ENCODE measurements at regions not wholly inside any gene's neighbourhood (a gene's known extent, or its start where the extent isn't known, plus 50 kb on each side); places are given as distances from the start of the nearest gene placed in this dataset.
A peak's percentile ranks its signal among the peaks of the same experiment; 100 is the strongest.

DNA sequence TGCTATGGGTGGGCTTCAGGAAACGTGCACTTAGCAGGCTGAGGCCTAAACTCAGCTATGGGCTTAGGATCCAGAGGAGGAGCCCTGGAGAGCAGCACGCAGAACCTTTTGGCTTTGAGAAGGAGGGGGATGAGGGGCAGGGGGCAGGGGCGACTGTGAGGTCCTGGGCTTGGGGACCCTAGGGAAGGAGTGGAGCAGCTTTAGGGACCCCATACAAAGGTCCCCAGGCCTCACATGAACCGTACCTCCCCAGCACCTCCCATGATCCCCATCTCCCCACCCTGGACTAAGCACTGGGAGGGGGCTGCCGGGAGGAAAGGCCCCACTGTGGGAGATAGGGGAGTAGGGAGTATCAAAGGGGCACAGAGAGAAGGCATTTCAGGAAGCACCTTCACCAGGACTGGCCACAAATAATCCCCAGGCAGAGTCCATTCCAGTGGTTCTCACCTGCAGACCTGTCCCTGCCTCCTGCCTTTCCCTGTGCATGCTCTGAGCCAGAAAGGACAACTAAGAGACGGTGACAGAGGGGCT, 62.0 kb upstream of the KLF13 start:
- DNase-seq: no peak

DNA sequence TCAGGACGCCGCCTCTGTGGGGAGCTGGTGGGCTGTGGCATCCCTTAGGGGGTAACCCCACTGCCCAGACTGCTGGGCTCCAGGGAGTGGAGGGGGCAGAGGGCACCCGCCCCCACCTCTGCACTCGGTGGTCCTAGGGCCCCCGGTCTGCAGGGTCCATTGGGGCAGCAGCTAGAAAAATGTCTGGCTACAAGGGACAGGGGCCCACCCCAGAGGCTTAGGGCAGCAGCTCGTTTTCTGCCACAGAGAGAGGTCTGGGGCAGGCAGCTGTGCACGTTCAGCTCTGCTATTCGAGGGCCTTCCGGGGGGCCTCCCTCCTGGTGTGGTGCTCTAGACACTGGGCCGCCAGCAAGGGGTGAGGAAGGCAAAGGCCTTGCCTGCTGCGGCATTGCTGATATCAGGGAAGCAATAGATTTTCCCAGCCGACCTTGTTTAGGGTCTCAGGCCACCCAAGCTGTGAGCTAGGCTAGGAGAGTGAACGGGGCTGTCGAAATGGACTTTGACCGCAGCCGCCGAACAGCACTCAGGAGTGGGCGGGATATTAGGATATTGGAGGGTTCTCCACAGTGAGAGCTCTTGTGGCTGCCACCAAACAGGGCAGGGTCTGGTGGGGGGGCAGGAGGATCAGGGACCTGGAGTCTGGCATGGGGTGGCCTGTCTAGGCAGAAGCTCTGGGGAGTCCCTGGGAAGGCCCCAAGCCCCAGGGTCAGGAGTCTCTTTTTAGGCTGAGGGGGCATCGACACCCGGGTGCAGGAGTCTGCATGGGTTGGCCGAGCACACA, 61.4 kb upstream of the KLF13 start:
- DNase-seq: no peak

- DNase-seq: peak; percentile 83 to 86
These were observed 60.5 kb upstream of the KLF13 start for GRCh38 chr15:31265871-31266711.

DNA sequence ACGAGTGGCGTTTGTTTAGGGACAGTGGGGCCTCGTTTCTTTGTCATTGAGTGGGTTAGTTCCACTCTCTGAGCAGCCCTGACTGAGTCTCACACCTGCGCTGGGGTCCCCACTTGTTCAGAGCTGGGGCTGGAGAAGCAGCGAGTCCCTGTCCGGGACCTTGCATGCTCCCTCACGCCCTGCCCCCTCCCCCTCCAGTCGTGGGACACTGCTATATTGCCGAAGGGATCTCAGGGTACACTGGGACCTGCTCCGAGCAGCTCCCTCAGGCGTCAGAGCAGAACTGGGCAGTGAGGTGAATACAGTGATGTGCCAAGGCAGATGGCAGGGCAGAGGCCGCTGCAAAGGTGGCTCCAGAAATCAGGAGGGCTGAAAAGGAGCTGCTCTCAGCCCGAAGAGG, 59.9 kb upstream of the KLF13 start:
- DNase-seq: no peak

DNA sequence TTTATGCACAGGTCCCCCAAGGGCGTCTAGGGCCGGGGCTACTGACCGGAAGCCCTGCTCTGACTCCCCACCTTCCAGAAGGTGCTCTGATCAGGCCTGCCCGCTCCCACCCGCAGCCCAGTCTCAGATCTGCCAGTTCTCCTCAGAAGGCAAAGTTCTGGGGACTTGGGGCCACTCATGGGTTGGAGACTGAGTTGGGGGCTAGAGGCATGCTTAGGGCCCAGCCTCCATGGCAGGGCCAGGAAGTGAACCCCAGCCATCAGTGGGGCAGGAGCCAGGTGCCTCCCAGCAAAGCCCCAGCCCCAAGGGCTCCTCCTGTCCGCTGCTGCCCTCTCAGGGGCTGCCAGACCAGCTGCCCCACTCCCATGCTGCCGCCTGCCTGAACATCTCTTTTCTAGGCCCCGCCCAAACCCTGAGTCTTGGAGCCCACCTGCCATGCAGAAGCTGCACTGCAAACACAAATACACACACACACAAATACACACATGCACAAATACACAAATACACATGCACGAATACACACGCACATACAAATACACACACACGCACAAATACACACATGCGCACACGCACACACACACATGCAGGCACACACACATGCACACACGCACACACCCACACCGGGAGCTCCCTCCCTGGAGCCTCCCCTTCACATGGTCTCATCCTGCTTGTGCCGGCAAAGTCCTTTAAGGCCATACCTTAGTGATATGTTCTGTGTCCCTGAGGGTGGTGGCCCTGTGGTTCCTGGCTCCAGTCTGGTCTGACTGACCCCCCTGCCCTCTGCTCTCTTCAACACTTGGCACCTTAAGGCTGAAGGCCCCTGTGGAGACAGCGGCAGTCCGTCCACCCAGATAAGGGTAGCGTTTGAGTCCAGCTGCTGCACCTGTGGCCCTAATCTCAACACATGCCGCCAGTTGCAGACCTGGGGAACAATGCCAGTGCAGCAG, 59.2 kb upstream of the KLF13 start:
- no peak for DNase-seq

DNA sequence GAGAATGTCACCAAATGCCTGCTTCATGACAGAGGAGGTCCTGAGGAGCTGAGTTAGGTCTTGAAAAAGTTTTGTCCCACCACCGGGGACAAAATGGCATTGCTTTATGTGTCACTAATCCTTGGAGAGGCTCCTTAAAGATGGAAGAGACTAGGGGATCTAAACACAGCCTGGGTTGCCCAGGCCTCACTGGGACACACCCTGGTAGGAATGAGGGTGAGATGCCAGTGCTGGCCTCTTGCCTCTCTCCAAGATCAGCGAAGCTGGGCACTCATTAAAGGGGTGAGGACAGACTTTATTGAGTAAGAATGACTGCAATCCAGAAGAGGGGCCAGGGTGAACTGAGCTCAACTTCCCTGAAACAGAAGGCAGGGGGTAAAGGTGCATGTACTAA, 58.5 kb upstream of the KLF13 start:
- no peak for DNase-seq

- DNase-seq: no peak
These were observed 57.5 kb upstream of the KLF13 start for GRCh38 chr15:31268911-31269784.

GRCh38 chr15:31269816-31270575, 56.6 kb upstream of the KLF13 start:
- no peak for DNase-seq

DNA sequence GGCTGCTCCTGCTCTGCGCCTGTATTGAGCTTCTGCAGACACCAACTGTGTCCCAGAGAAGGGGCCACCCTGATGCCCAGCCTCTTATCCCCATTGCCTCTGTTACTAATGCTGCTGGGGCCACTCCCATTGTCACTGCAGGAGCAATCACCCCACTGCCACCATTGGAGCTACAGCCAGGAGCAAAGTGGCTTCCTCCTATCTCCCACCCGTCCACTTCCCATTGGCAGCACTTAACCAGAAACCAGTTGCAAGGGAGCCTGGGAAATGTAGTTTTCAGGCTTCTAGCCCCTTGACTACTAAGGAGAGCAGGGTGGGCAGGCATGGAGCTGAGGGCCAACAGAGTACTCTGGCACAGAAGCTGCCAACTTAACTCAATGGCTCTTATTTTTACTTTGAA, 55.9 kb upstream of the KLF13 start:
- DNase-seq: no peak

DNA sequence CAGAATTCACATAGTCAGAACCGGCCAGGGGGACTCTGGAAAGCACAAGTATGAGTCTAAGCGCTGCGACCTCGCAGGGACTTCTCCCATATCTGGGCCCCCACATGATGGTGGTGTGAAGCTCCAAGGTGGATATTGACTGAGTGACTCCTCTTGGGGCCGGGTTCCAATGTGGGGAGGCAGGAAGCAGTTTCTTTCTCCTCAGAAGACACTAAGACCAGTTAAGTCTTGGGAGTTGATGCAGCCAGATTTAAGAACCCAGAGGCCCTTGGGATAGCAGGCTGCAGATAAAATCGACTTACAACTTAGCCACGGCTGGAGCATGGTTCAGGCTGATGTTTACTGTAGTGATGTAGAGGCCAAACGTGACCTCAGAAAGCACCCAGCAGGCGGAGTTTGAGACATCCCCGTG, 55.4 kb upstream of the KLF13 start:
- DNase-seq: no peak

- no peak for DNase-seq
These were observed 54.7 kb upstream of the KLF13 start for GRCh38 chr15:31271711-31272557.

DNA sequence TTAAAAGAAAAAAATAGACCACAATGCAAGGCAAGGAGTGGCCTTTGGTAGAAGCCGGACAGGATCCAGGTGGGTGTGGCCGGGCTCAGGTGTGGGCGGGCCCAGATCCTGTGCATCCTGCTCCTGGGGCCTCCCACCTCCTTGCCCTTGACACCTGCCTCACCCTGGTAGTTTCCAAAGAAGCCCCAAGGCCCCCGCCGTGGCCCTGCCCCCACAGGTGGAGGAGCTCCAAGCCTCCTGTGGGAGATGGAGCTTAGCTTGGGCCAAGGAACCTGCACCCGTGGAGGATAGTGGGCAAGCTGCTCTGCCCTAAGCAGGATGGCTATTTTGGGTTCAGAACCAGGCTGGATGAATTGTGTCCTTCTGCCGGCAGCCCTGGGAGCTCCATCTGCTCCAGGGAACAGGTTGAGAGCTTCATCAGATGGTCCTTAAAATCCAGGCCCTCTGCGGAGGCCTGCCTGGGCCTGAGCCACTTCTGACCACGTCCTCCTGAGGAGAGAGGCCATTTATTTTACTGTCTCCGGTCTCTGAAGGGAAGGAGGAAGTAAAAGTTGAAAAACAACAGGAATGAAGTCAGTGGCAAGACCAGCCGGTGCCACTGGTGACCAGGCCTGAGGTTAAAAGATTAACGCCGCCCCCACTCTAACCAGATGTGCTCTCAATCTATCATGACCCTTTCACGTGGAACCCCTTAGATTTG, 53.9 kb upstream of the KLF13 start:
- DNase-seq: no peak

GRCh38 chr15:31273258-31273941, 53.2 kb upstream of the KLF13 start:
- DNase-seq: no peak

DNA sequence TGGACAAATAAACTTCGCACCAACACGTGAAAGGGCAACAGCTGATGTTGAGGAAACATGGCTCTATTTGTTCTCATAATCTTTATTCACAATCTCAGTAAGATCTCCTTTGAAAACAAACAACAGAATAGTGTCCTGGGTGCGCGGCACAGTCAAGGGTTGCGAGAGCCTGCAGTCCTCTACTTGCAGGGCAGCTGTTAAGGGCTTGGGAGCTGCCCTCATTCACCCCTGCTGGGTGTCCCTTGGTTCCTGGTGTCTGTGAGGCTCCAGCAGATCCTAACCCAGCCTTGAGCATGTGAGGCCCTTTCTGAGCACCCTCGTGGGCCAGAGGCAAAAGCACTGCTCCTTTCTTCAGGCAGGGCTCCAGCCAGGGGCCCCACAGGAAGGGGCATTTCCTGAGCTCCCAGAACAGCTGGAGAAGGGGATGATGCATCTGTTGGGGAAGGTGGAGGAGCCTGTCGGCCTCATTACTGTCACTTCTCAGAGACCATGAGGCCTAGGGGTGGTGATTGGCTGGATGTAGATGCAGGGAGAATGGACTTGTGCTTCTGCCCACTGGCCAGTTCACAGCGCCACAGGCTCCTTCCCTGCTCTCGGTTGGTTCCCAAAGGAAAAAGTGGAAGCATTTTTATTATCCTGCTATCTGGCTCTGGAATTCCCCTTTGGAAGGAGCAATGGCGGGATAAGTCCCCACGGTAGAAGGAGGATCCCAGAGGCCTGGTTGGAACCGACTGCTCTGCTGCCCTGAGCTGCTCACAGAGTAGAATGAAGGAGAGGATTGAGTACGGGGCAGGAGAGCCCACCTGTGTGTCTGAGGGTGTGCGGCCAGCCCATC, 51.9 kb upstream of the KLF13 start:
- DNase-seq: no peak

- DNase-seq: no peak
These were observed 51.0 kb upstream of the KLF13 start for GRCh38 chr15:31275331-31276262.

GRCh38 chr15:31276596-31277298, 49.9 kb upstream of the KLF13 start:
- no peak for DNase-seq
